Panc1 (cell line): ENCODE measurements at regions not wholly inside any gene's neighbourhood (a gene's known extent, or its start where the extent isn't known, plus 50 kb on each side); places are given as distances from the start of the nearest gene placed in this dataset.

Source experiments
- ATAC-seq: fragments of 200-7000 bp; cut with Tn5 transposase; 2 replicates; pipeline ENCODE4 v1.9.1; 2020; ENCODE audit warnings: mild to moderate bottlenecking, moderate library complexity
- BruUV-seq: library from RNA; stranded (reverse); fragments of 400-500 nt; replicated peaks from 2 replicates; lab custom pipeline; 2021; lab: Mats Ljungman, UMichigan
- CTCF ChIA-PET: fragments of 300-600 bp; sonication (Branson Sonifier 250); formaldehyde crosslinking; loops from one replicate; lab custom pipeline; 2022; ENCODE audit warnings: antibody characterized with exemption; lab: Charles Lee
- POLR2A ChIA-PET: fragments of 300-600 bp; sonication (Branson Sonifier 250); formaldehyde crosslinking; loops from one replicate; lab custom pipeline; 2022; ENCODE audit warnings: antibody characterized with exemption; lab: Charles Lee
- DNase-seq: peaks from one replicate; pipeline ENCODE4 v3.0.0-alpha.2; 2010; ENCODE audit warnings: low read depth, low spot score
- H3K27ac ChIP-seq: 2 replicates; pipeline ENCODE4 v1.5.1; 2011; ENCODE audit warnings: mild to moderate bottlenecking, low read length, inconsistent platforms
- H3K27me3 ChIP-seq: fragments of 200-500 bp; sonication (Bioruptor generic); 2 replicates; pipeline ENCODE4 v1.6.0; 2014; ENCODE audit warnings: low read length, inconsistent platforms; ENCODE audit not compliant: control insufficient read depth, insufficient read depth
- H3K36me3 ChIP-seq: fragments of 200-500 bp; sonication (Bioruptor generic); 2 replicates; pipeline ENCODE4 v1.5.1; 2014; ENCODE audit warnings: inconsistent platforms, mild to moderate bottlenecking, low read length, moderate library complexity; ENCODE audit not compliant: control insufficient read depth, insufficient read depth
- H3K4me1 ChIP-seq: 2 replicates; pipeline ENCODE4 v1.5.1; 2011; ENCODE audit warnings: inconsistent platforms, mild to moderate bottlenecking, low read length, moderate library complexity; ENCODE audit not compliant: control insufficient read depth, insufficient read depth
- H3K4me3 ChIP-seq, 2 experiments: 2 replicates each; pipeline ENCODE4 v1.5.1; 2011 to 2012; ENCODE audit warnings: low read depth in 2 of 2, low read length in 2 of 2, mild to moderate bottlenecking in 2 of 2, inconsistent platforms in 1 of 2, moderate library complexity in 1 of 2
- H3K9me3 ChIP-seq: fragments of 200-500 bp; sonication (Bioruptor generic); 2 replicates; pipeline ENCODE4 v1.5.1; 2014; ENCODE audit warnings: low read depth, mild to moderate bottlenecking, inconsistent platforms, low read length, moderate library complexity; ENCODE audit not compliant: control insufficient read depth, insufficient read depth
- POLR2AphosphoS5 ChIP-seq: IDR thresholded peaks from 2 replicates; pipeline ENCODE4 v1.6.1; 2012; ENCODE audit warnings: mild to moderate bottlenecking, low read depth, low read length, moderate library complexity
- SIN3A ChIP-seq: IDR thresholded peaks from 2 replicates; pipeline ENCODE4 v1.6.1; 2012; ENCODE audit warnings: low read depth, mild to moderate bottlenecking, low read length, moderate library complexity, borderline replicate concordance; ENCODE audit not compliant: insufficient read depth
- TCF7L2 ChIP-seq: IDR thresholded peaks from 2 replicates; pipeline ENCODE4 v1.6.1; 2011; ENCODE audit warnings: mild to moderate bottlenecking, low read depth, low read length, inconsistent platforms
- in situ Hi-C: cut with HindIII; loops from 2 replicates; pipeline ENCODE4 v1.10.0; 2016; ENCODE audit warnings: low sequenced_read_pairs, low pct_unique_long_range_greater_than_20kb
- intact Hi-C: fragments of 100-400 bp; cut with micrococcal nuclease; formaldehyde crosslinking; loops from one replicate; pipeline ENCODE4 v1.10.0; 2022; ENCODE audit not compliant: unreplicated experiment
- TF ChIP-seq, protein P1 (sequence below), 2 experiments: IDR thresholded peaks; 2 replicates each; pipeline ENCODE4 v1.6.1; 2011 to 2012; ENCODE audit warnings: low read depth in 2 of 2, control low read depth in 1 of 2, low read length in 1 of 2, mild to moderate bottlenecking in 1 of 2, moderate library complexity in 1 of 2; ENCODE audit not compliant: insufficient read depth in 1 of 2
- TF ChIP-seq, protein P2 (sequence below): fragments of 450-650 bp; IDR thresholded peaks from 2 replicates; pipeline ENCODE4 v1.5.1; 2017; ENCODE audit warnings: mild to moderate bottlenecking

DNA sequence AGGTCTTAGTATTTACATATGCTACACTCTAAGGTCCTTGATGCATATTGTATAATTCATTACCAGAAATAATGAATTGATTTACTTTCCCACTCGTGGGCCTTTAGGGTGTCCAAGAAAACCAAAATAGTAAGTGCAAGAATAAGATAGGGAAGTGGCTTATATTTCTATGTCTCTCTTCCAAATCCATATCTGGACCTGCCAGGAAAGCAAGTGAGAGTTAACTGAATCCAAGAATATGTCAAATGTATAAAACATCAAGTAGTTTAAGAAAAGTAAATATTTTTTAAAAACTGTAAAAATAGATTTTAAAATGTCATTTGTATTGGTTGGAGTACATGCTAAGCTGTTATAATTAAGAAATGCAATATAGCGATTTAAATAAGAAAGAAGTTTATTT is 1072.1 kb downstream of the OTOL1 start:
- in situ Hi-C loops (no loop called here), intact Hi-C loops (no loop called here)
- ChIA-PET POLR2A (no interaction called here), CTCF (no interaction called here)
- no TSS peak for BruUV-seq
- no peak overlapping the region for H3K27ac ChIP-seq
- no peak for ATAC-seq
- H3K4me3 ChIP-seq = no peak overlapping the region
- TF ChIP-seq SIN3A = no peak
- no peak for TF ChIP-seq POLR2AphosphoS5
- no peak for TF ChIP-seq TCF7L2
- TF ChIP-seq, protein P1, sequence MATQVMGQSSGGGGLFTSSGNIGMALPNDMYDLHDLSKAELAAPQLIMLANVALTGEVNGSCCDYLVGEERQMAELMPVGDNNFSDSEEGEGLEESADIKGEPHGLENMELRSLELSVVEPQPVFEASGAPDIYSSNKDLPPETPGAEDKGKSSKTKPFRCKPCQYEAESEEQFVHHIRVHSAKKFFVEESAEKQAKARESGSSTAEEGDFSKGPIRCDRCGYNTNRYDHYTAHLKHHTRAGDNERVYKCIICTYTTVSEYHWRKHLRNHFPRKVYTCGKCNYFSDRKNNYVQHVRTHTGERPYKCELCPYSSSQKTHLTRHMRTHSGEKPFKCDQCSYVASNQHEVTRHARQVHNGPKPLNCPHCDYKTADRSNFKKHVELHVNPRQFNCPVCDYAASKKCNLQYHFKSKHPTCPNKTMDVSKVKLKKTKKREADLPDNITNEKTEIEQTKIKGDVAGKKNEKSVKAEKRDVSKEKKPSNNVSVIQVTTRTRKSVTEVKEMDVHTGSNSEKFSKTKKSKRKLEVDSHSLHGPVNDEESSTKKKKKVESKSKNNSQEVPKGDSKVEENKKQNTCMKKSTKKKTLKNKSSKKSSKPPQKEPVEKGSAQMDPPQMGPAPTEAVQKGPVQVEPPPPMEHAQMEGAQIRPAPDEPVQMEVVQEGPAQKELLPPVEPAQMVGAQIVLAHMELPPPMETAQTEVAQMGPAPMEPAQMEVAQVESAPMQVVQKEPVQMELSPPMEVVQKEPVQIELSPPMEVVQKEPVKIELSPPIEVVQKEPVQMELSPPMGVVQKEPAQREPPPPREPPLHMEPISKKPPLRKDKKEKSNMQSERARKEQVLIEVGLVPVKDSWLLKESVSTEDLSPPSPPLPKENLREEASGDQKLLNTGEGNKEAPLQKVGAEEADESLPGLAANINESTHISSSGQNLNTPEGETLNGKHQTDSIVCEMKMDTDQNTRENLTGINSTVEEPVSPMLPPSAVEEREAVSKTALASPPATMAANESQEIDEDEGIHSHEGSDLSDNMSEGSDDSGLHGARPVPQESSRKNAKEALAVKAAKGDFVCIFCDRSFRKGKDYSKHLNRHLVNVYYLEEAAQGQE (IDR thresholded peaks at IDR 0.05; ENCODE audit: insufficient read depth in 1 of 2, low read depth in 2 of 2, low read length in 1 of 2) = no peak
- TF ChIP-seq, protein P2, sequence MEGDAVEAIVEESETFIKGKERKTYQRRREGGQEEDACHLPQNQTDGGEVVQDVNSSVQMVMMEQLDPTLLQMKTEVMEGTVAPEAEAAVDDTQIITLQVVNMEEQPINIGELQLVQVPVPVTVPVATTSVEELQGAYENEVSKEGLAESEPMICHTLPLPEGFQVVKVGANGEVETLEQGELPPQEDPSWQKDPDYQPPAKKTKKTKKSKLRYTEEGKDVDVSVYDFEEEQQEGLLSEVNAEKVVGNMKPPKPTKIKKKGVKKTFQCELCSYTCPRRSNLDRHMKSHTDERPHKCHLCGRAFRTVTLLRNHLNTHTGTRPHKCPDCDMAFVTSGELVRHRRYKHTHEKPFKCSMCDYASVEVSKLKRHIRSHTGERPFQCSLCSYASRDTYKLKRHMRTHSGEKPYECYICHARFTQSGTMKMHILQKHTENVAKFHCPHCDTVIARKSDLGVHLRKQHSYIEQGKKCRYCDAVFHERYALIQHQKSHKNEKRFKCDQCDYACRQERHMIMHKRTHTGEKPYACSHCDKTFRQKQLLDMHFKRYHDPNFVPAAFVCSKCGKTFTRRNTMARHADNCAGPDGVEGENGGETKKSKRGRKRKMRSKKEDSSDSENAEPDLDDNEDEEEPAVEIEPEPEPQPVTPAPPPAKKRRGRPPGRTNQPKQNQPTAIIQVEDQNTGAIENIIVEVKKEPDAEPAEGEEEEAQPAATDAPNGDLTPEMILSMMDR = no peak
- DNase-seq = no peak
- no peaks in the 10 kb centered on the region for H3K27me3 ChIP-seq
- H3K36me3 ChIP-seq = no peaks in the 10 kb centered on the region
- no peaks in the 10 kb centered on the region for H3K9me3 ChIP-seq
- no peaks in the 10 kb centered on the region for H3K4me1 ChIP-seq

DNA sequence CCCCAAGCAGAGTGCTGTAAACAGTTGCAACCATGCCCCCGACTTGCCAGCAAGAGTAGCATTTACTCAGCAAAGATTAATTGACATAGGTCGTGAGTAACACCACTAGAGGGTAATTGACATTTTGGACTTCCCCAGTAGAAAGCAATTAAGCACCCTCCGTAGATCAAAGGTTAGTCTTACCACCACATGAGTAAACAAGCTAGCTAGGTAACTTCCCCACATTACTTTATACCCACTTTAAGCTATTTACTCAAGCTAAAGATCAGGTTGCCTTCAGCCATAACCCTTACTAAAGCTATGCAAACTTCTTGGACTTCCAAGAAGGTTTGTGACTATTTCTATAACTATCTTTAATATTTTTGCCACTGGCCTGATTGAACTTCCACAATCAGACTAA is 1072.7 kb downstream of the OTOL1 start:
- BruUV-seq = no TSS peak
- CTCF ChIA-PET = no interaction called here
- no peaks in the 10 kb centered on the region for H3K27me3 ChIP-seq
- H3K27ac ChIP-seq = no peak overlapping the region
- TF ChIP-seq SIN3A (no peak), POLR2AphosphoS5 (no peak), TCF7L2 (no peak)
- TF ChIP-seq, protein P1 (IDR thresholded peaks at IDR 0.05; ENCODE audit: insufficient read depth in 1 of 2, low read depth in 2 of 2, low read length in 1 of 2) = no peak
- TF ChIP-seq, protein P2 = no peak
- in situ Hi-C loops (no loop called here), intact Hi-C loops (no loop called here)
- ATAC-seq (no peak), DNase-seq (no peak)
- H3K4me3 ChIP-seq = no peak overlapping the region
- H3K9me3 ChIP-seq = no peaks in the 10 kb centered on the region
- POLR2A ChIA-PET = no interaction called here
- no peaks in the 10 kb centered on the region for H3K36me3 ChIP-seq
- H3K4me1 ChIP-seq = no peaks in the 10 kb centered on the region
